Parathyroid adenoma (tissue), 2 donors: ENCODE measurements at regions not wholly inside any gene's neighbourhood (a gene's known extent, or its start where the extent isn't known, plus 50 kb on each side); places are given as distances from the start of the nearest gene placed in this dataset.

Experiments
- H2AFZ ChIP-seq: fragments of 300-600 bp; sonication (generic); one replicate; pipeline ENCODE4 v1.7.0; 2017; ENCODE audit warnings: antibody characterized with exemption, mild to moderate bottlenecking
- H3K27ac ChIP-seq: fragments of 300-600 bp; sonication (generic); one replicate; pipeline ENCODE4 v1.7.0; 2017
- H3K27me3 ChIP-seq: fragments of 300-600 bp; sonication (generic); one replicate; pipeline ENCODE4 v1.7.0; 2017; ENCODE audit warnings: low read length; ENCODE audit not compliant: control insufficient read depth, insufficient read depth
- H3K36me3 ChIP-seq: fragments of 300-600 bp; sonication (generic); one replicate; pipeline ENCODE4 v1.7.0; 2017; ENCODE audit warnings: low read length; ENCODE audit not compliant: control insufficient read depth, insufficient read depth
- H3K4me1 ChIP-seq: fragments of 300-600 bp; sonication (generic); one replicate; pipeline ENCODE4 v1.7.0; 2017; ENCODE audit warnings: control low read depth
- H3K4me2 ChIP-seq: fragments of 300-600 bp; sonication (generic); one replicate; pipeline ENCODE4 v1.7.0; 2017; ENCODE audit warnings: low read length
- H3K4me3 ChIP-seq: fragments of 300-600 bp; sonication (generic); one replicate; pipeline ENCODE4 v1.7.0; 2017; ENCODE audit warnings: low read depth, low read length
- H3K79me2 ChIP-seq: fragments of 300-600 bp; sonication (generic); one replicate; pipeline ENCODE4 v1.7.0; 2017; ENCODE audit warnings: control low read depth
- H3K9ac ChIP-seq: fragments of 300-600 bp; sonication (generic); one replicate; pipeline ENCODE4 v1.7.0; 2017; ENCODE audit warnings: mild to moderate bottlenecking
- H3K9me3 ChIP-seq: fragments of 300-600 bp; sonication (generic); one replicate; pipeline ENCODE4 v1.7.0; 2017; ENCODE audit warnings: low read length; ENCODE audit not compliant: control insufficient read depth
- TF ChIP-seq, protein P1 (sequence below): fragments of 300-600 bp; sonication (generic); IDR thresholded peaks from one replicate; pipeline ENCODE4 v1.7.0; 2017; ENCODE audit warnings: antibody characterized with exemption, mild to moderate bottlenecking
- donor health status: primary hyperparathyroidism.

DNA sequence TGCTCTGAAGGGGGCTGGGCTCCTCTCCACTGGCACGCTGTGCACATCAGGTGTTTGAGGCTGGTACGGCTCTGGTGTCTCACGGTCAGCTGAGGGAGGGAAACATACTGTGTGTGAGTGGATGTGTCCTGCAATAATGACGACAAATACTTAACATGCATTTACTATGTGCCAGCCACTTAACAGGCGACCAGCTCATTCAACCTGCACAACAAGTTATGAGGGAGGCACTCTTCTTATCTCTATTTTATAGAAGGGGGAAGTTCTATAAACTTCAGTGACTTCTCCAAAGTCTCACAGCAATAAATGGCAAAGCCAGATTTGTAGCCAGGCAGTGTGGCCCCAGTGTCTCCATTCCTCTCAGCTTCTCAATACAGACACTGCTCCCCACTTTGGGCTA lies 83.1 kb upstream of the LINGO1 start:
- Histone ChIP-seq H2AFZ (no peak overlapping the region), H3K79me2 (no peaks in the 10 kb centered on the region), H3K4me3 (no peak overlapping the region), H3K27ac (no peak overlapping the region), H3K36me3 (no peaks in the 10 kb centered on the region), H3K27me3 (no peaks in the 10 kb centered on the region), H3K4me2 (no peak overlapping the region), H3K9me3 (no peaks in the 10 kb centered on the region), H3K4me1 (no peaks in the 10 kb centered on the region), H3K9ac (no peak overlapping the region)
- TF ChIP-seq, protein P1, sequence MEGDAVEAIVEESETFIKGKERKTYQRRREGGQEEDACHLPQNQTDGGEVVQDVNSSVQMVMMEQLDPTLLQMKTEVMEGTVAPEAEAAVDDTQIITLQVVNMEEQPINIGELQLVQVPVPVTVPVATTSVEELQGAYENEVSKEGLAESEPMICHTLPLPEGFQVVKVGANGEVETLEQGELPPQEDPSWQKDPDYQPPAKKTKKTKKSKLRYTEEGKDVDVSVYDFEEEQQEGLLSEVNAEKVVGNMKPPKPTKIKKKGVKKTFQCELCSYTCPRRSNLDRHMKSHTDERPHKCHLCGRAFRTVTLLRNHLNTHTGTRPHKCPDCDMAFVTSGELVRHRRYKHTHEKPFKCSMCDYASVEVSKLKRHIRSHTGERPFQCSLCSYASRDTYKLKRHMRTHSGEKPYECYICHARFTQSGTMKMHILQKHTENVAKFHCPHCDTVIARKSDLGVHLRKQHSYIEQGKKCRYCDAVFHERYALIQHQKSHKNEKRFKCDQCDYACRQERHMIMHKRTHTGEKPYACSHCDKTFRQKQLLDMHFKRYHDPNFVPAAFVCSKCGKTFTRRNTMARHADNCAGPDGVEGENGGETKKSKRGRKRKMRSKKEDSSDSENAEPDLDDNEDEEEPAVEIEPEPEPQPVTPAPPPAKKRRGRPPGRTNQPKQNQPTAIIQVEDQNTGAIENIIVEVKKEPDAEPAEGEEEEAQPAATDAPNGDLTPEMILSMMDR: no peak

DNA sequence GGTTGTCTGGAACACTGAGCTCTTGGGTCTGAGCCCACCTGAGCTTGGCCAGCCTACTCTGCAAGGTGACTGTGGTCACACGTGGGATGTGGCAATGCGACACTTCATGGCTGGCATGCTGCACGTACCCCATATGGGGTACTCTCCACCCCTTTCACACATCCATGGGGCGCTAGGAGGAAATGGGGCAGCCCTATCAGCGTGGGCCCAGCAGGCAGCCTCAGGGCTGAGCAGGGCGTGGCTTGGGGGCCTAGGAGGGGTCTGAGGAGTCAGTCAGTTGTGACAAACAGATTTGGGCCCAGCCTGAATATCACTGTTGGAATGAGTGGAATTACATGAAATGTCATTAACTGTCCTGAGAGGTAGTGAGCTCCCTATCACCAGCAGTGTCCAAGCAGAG lies 82.3 kb upstream of the LINGO1 start:
- H3K27ac ChIP-seq: no peak overlapping the region
- H3K79me2 ChIP-seq: no peaks in the 10 kb centered on the region
- no peaks in the 10 kb centered on the region for H3K27me3 ChIP-seq
- no peak overlapping the region for H3K4me3 ChIP-seq
- no peak overlapping the region for H2AFZ ChIP-seq
- TF ChIP-seq, protein P1: no peak
- no peaks in the 10 kb centered on the region for H3K4me1 ChIP-seq
- H3K9ac ChIP-seq: no peak overlapping the region
- no peak overlapping the region for H3K4me2 ChIP-seq
- no peaks in the 10 kb centered on the region for H3K36me3 ChIP-seq
- no peaks in the 10 kb centered on the region for H3K9me3 ChIP-seq

DNA sequence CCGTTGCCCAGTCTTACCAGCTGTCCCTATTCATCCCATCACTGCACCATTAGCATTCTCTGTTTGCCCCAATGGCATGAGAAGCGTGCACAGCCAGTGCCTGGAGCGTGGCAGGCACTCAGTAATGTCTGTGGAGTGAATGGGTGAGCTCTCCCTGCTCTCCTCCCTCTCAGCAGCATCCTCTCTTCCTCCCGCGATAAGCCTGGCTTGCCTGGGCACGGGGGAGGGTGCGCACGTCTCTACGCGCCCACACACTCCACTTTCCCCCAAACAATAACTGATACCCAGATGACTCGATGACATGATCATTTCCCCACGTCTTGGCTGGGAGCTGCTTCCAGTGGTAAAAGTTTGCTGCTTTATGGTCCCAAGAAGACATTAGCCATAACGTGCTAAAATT lies 81.8 kb upstream of the LINGO1 start:
- no peaks in the 10 kb centered on the region for H3K4me1 ChIP-seq
- H3K27ac ChIP-seq: no peak overlapping the region
- H3K9me3 ChIP-seq: no peaks in the 10 kb centered on the region
- no peaks in the 10 kb centered on the region for H3K79me2 ChIP-seq
- no peaks in the 10 kb centered on the region for H3K36me3 ChIP-seq
- no peak overlapping the region for H2AFZ ChIP-seq
- H3K9ac ChIP-seq: no peak overlapping the region
- no peak overlapping the region for H3K4me2 ChIP-seq
- H3K27me3 ChIP-seq: no peaks in the 10 kb centered on the region
- TF ChIP-seq, protein P1: no peak
- H3K4me3 ChIP-seq: no peak overlapping the region

DNA sequence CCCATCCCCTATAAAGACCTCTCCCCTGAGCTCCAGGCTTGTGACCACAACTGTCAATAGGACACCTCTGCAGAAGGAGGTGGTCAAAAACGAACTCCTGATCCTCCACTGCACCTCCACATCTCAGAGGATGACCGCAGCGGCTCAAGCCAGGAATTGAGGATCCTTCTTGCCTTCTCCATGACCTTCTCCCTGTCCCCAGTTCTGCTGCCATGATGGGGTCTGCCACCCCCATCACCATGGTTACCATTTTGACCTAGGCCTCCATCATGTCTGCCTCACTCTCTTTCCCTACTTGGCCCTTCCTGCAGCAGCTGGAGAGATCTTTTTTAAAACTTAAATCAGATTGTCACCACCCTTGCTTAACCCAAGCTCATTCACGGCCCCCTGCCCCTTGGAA lies 81.3 kb upstream of the LINGO1 start:
- Histone ChIP-seq H3K4me3 (no peak overlapping the region), H2AFZ (no peak overlapping the region), H3K9ac (no peak overlapping the region), H3K4me1 (no peaks in the 10 kb centered on the region), H3K9me3 (no peaks in the 10 kb centered on the region), H3K27ac (no peak overlapping the region), H3K36me3 (no peaks in the 10 kb centered on the region), H3K79me2 (no peaks in the 10 kb centered on the region), H3K27me3 (no peaks in the 10 kb centered on the region), H3K4me2 (no peak overlapping the region)
- TF ChIP-seq, protein P1: no peak

DNA sequence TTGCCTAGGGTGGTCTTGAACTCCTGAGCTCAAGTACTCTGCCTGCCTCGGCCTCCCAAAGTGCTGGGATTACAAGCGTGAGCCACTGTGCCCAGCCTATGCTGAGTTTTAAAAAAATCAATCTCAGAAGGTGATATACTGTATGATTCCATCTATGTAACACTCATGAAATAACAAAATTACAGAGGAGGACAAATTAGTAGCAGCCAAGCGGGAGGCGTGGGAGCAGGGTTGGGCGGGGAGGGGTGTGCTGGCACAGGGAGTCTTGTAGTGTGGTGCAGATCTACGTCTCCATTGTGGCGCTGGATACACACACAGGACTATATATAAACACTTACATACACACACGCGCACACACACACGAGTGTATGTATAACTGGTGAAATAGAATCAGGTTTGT lies 80.6 kb upstream of the LINGO1 start:
- no peaks in the 10 kb centered on the region for H3K4me1 ChIP-seq
- no peaks in the 10 kb centered on the region for H3K9me3 ChIP-seq
- H3K79me2 ChIP-seq: no peaks in the 10 kb centered on the region
- H3K27ac ChIP-seq: no peak overlapping the region
- TF ChIP-seq, protein P1: no peak
- no peaks in the 10 kb centered on the region for H3K27me3 ChIP-seq
- H3K4me3 ChIP-seq: no peak overlapping the region
- H2AFZ ChIP-seq: no peak overlapping the region
- H3K4me2 ChIP-seq: no peak overlapping the region
- H3K36me3 ChIP-seq: no peaks in the 10 kb centered on the region
- no peak overlapping the region for H3K9ac ChIP-seq
